K562 (cell line): ENCODE measurements at regions not wholly inside any gene's neighbourhood (a gene's known extent, or its start where the extent isn't known, plus 50 kb on each side); places are given as distances from the start of the nearest gene placed in this dataset.

Experiments
- ATF6 ChIP-seq: sonication (generic); formaldehyde crosslinking; IDR thresholded peaks from 2 replicates; pipeline ENCODE4 v1.4.0; 2020; ENCODE audit warnings: mild to moderate bottlenecking, missing genetic modification reagents
- BCOR ChIP-seq: fragments of 450-650 bp; IDR thresholded peaks from 2 replicates; pipeline ENCODE4 v1.6.1; 2016
- CREB3 ChIP-seq: fragments of 450-650 bp; conservative IDR thresholded peaks from 2 replicates; pipeline ENCODE4 v1.6.1; 2016; ENCODE audit warnings: missing genetic modification characterization, low read depth, mild to moderate bottlenecking, missing compliant biosample characterization, moderate library complexity
- ETS2 ChIP-seq: IDR thresholded peaks from 2 replicates; pipeline ENCODE4 v1.6.1; 2016; ENCODE audit warnings: borderline replicate concordance, missing genetic modification characterization, mild to moderate bottlenecking, moderate library complexity, missing compliant biosample characterization; ENCODE audit not compliant: poor library complexity, severe bottlenecking
- FOS ChIP-seq: IDR thresholded peaks from 3 replicates; pipeline ENCODE4 v1.6.1; 2011; ENCODE audit not compliant: insufficient read length; ENCODE audit errors: extremely low read depth
- HOMEZ ChIP-seq: fragments of 250-450 bp; sonication (Bioruptor Pico); IDR thresholded peaks from 2 replicates; pipeline ENCODE4 v1.4.0; 2020; ENCODE audit warnings: mild to moderate bottlenecking, moderate library complexity
- KAT8 ChIP-seq: fragments of 450-650 bp; IDR thresholded peaks from 2 replicates; pipeline ENCODE4 v1.6.1; 2016; ENCODE audit warnings: low read depth, mild to moderate bottlenecking
- PHF21A ChIP-seq: fragments of 450-650 bp; IDR thresholded peaks from 2 replicates; pipeline ENCODE4 v1.6.1; 2017; ENCODE audit warnings: low read depth, borderline replicate concordance
- RBM14 ChIP-seq: fragments of 200-400 bp; formaldehyde crosslinking; IDR thresholded peaks from 2 replicates; pipeline ENCODE4 v1.6.1; 2018; ENCODE audit warnings: low read depth, mild to moderate bottlenecking, low read length, moderate library complexity, borderline replicate concordance; ENCODE audit not compliant: insufficient read depth
- RCOR1 ChIP-seq, 2 experiments: IDR thresholded peaks; 2 replicates each; pipeline ENCODE4 v1.6.1; 2012; ENCODE audit warnings: low read depth in 2 of 2, low read length in 2 of 2, borderline replicate concordance in 1 of 2, improper control_type of control experiment in 1 of 2
- SMARCA5 ChIP-seq: fragments of 450-650 bp; IDR thresholded peaks from 2 replicates; pipeline ENCODE4 v1.6.1; 2016
- SP1 ChIP-seq: sonication (generic); formaldehyde crosslinking; IDR thresholded peaks from 2 replicates; pipeline ENCODE4 v1.8.1; 2022; ENCODE audit warnings: mild to moderate bottlenecking, missing genetic modification reagents
- ZNF212 ChIP-seq: fragments of 450-650 bp; formaldehyde crosslinking; IDR thresholded peaks from 2 replicates; pipeline ENCODE4 v1.4.0; 2020; ENCODE audit warnings: mild to moderate bottlenecking
- TF ChIP-seq, protein P1 (sequence below), 2 experiments: fragments of 450-650 bp; IDR thresholded peaks; 2 replicates each; pipeline ENCODE4 v1.6.1; 2018; ENCODE audit warnings: mild to moderate bottlenecking in 2 of 2, low read depth in 1 of 2; ENCODE audit not compliant: partially characterized antibody in 2 of 2
- TF ChIP-seq, protein P2 (sequence below): sonication (generic); formaldehyde crosslinking; IDR thresholded peaks from 2 replicates; pipeline ENCODE4 v1.8.0; 2022; ENCODE audit warnings: missing genetic modification reagents, mild to moderate bottlenecking, borderline replicate concordance

GRCh38 chr6:26251354-26252076, 113.5 kb upstream of the BTN3A2 start (continued):
- 0 out of 4 replicates have a peak, but pooled peaks of 1 of the 2 experiments have one; percentile 14 for TF ChIP-seq RCOR1 (IDR thresholded peaks at IDR 0.05; ENCODE audit: borderline replicate concordance in 1 of 2, low read depth in 2 of 2, low read length in 2 of 2)
- TF ChIP-seq FOS = peak; percentile 57
- TF ChIP-seq, protein P1, sequence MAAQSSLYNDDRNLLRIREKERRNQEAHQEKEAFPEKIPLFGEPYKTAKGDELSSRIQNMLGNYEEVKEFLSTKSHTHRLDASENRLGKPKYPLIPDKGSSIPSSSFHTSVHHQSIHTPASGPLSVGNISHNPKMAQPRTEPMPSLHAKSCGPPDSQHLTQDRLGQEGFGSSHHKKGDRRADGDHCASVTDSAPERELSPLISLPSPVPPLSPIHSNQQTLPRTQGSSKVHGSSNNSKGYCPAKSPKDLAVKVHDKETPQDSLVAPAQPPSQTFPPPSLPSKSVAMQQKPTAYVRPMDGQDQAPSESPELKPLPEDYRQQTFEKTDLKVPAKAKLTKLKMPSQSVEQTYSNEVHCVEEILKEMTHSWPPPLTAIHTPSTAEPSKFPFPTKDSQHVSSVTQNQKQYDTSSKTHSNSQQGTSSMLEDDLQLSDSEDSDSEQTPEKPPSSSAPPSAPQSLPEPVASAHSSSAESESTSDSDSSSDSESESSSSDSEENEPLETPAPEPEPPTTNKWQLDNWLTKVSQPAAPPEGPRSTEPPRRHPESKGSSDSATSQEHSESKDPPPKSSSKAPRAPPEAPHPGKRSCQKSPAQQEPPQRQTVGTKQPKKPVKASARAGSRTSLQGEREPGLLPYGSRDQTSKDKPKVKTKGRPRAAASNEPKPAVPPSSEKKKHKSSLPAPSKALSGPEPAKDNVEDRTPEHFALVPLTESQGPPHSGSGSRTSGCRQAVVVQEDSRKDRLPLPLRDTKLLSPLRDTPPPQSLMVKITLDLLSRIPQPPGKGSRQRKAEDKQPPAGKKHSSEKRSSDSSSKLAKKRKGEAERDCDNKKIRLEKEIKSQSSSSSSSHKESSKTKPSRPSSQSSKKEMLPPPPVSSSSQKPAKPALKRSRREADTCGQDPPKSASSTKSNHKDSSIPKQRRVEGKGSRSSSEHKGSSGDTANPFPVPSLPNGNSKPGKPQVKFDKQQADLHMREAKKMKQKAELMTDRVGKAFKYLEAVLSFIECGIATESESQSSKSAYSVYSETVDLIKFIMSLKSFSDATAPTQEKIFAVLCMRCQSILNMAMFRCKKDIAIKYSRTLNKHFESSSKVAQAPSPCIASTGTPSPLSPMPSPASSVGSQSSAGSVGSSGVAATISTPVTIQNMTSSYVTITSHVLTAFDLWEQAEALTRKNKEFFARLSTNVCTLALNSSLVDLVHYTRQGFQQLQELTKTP (IDR thresholded peaks at IDR 0.05; ENCODE audit: low read depth in 1 of 2, partially characterized antibody in 2 of 2) = peak; percentile 80 to 81
- TF ChIP-seq HOMEZ (CRISPR knock-in tag) = no peak
- 0 out of 2 replicates have a peak, but pooled peaks have one; percentile 51 for TF ChIP-seq SP1 (CRISPR knock-in tag)
- 0 out of 2 replicates have a peak, but pooled peaks have one; percentile 12 for TF ChIP-seq BCOR
- TF ChIP-seq CREB3 (tag) = no peak
- TF ChIP-seq KAT8 = no peak
- TF ChIP-seq ZNF212 (CRISPR knock-in tag) = no peak
- no peak for TF ChIP-seq ETS2 (tag)
- TF ChIP-seq SMARCA5 = no peak
- no peak for TF ChIP-seq PHF21A
- TF ChIP-seq, protein P2, sequence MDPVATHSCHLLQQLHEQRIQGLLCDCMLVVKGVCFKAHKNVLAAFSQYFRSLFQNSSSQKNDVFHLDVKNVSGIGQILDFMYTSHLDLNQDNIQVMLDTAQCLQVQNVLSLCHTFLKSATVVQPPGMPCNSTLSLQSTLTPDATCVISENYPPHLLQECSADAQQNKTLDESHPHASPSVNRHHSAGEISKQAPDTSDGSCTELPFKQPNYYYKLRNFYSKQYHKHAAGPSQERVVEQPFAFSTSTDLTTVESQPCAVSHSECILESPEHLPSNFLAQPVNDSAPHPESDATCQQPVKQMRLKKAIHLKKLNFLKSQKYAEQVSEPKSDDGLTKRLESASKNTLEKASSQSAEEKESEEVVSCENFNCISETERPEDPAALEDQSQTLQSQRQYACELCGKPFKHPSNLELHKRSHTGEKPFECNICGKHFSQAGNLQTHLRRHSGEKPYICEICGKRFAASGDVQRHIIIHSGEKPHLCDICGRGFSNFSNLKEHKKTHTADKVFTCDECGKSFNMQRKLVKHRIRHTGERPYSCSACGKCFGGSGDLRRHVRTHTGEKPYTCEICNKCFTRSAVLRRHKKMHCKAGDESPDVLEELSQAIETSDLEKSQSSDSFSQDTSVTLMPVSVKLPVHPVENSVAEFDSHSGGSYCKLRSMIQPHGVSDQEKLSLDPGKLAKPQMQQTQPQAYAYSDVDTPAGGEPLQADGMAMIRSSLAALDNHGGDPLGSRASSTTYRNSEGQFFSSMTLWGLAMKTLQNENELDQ (CRISPR knock-in tag) = no peak
- TF ChIP-seq ATF6 = no peak
- no peak for TF ChIP-seq RBM14
